Transverse colon (tissue), 4 donors: ENCODE measurements at regions not wholly inside any gene's neighbourhood (a gene's known extent, or its start where the extent isn't known, plus 50 kb on each side); places are given as distances from the start of the nearest gene placed in this dataset.

ENCODE experiments used
- EP300 ChIP-seq: sonication (generic); formaldehyde crosslinking; IDR thresholded peaks from one replicate; pipeline ENCODE4 v1.6.1; 2017; ENCODE audit warnings: antibody characterized with exemption, low read depth
- POLR2A ChIP-seq: fragments of 450-650 bp; IDR thresholded peaks from one replicate; pipeline ENCODE4 v1.6.1; 2016; ENCODE audit warnings: antibody characterized with exemption, mild to moderate bottlenecking, moderate library complexity
- POLR2AphosphoS5 ChIP-seq, 3 donors: sonication (generic); formaldehyde crosslinking; IDR thresholded peaks; one replicate each; pipeline ENCODE4 v1.6.1; 2016; ENCODE audit warnings: antibody characterized with exemption in 3 of 3
- TF ChIP-seq, protein P1 (sequence below), 5 experiments: fragments of 200-600 bp in 3 of 5; fragments of 450-650 bp in 2 of 5; sonication (generic) in 3 of 5; IDR thresholded peaks; 1 replicate in 2 of 5; 2 replicates in 3 of 5; pipeline ENCODE4 v1.5.1; 2016 to 2017; ENCODE audit warnings: antibody characterized with exemption in 5 of 5, inconsistent platforms in 3 of 5, mild to moderate bottlenecking in 2 of 5, moderate library complexity in 1 of 5

DNA sequence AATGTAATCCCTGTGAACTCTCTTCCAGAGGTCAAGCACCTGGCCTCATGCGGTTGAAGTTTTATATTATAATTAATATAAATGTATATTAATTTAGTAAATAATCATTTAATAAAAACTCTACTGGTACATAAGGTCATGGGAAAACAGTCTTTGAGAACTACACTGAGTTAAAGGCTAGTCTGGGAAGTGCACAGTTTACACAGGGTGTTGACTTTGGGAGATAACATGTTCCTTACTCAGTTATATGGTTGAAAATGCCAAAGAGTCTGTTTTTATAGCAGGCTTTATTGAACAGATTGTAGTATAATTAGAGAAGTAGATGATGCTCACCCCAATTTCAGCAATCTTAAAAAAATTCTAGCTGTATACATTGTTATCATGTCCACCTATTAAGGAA lies 735.9 kb downstream of the GATA3 start:
- TF ChIP-seq, protein P1, sequence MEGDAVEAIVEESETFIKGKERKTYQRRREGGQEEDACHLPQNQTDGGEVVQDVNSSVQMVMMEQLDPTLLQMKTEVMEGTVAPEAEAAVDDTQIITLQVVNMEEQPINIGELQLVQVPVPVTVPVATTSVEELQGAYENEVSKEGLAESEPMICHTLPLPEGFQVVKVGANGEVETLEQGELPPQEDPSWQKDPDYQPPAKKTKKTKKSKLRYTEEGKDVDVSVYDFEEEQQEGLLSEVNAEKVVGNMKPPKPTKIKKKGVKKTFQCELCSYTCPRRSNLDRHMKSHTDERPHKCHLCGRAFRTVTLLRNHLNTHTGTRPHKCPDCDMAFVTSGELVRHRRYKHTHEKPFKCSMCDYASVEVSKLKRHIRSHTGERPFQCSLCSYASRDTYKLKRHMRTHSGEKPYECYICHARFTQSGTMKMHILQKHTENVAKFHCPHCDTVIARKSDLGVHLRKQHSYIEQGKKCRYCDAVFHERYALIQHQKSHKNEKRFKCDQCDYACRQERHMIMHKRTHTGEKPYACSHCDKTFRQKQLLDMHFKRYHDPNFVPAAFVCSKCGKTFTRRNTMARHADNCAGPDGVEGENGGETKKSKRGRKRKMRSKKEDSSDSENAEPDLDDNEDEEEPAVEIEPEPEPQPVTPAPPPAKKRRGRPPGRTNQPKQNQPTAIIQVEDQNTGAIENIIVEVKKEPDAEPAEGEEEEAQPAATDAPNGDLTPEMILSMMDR (IDR thresholded peaks at IDR 0.05): no peak
- TF ChIP-seq POLR2AphosphoS5 (IDR thresholded peaks at IDR 0.05) (no peak), POLR2A (no peak), EP300 (no peak)
